Panc1 (cell line): ENCODE measurements at regions not wholly inside any gene's neighbourhood (a gene's known extent, or its start where the extent isn't known, plus 50 kb on each side); places are given as distances from the start of the nearest gene placed in this dataset.

Experiments
- CTCF ChIP-seq: fragments of 450-650 bp; IDR thresholded peaks from 2 replicates; pipeline ENCODE4 v1.5.1; 2017; ENCODE audit warnings: mild to moderate bottlenecking
- POLR2AphosphoS5 ChIP-seq: IDR thresholded peaks from 2 replicates; pipeline ENCODE4 v1.6.1; 2012; ENCODE audit warnings: mild to moderate bottlenecking, low read depth, low read length, moderate library complexity
- REST ChIP-seq, 2 experiments: IDR thresholded peaks; 2 replicates each; pipeline ENCODE4 v1.6.1; 2011 to 2012; ENCODE audit warnings: low read depth in 2 of 2, control low read depth in 1 of 2, low read length in 1 of 2, mild to moderate bottlenecking in 1 of 2, moderate library complexity in 1 of 2; ENCODE audit not compliant: insufficient read depth in 1 of 2

- TF ChIP-seq CTCF (no peak), POLR2AphosphoS5 (no peak), REST (IDR thresholded peaks at IDR 0.05; ENCODE audit: insufficient read depth in 1 of 2, low read depth in 2 of 2, low read length in 1 of 2) (no peak)
These were observed 67.7 kb upstream of the C1orf87 start for GRCh38 chr1:60141276-60141675.
